ENCODE measurements at regions not wholly inside any gene's neighbourhood (a gene's known extent, or its start where the extent isn't known, plus 50 kb on each side); places are given as distances from the start of the nearest gene placed in this dataset.
"Not testable (repeated sequence)": the region's sequence is repeated elsewhere in the genome, so short reads cannot be mapped to it uniquely, and the experiment has no call there.

GRCh38 chr5:66425842-66426241, 170.4 kb upstream of the MAST4 start:
- no peak for DNase-seq

DNA sequence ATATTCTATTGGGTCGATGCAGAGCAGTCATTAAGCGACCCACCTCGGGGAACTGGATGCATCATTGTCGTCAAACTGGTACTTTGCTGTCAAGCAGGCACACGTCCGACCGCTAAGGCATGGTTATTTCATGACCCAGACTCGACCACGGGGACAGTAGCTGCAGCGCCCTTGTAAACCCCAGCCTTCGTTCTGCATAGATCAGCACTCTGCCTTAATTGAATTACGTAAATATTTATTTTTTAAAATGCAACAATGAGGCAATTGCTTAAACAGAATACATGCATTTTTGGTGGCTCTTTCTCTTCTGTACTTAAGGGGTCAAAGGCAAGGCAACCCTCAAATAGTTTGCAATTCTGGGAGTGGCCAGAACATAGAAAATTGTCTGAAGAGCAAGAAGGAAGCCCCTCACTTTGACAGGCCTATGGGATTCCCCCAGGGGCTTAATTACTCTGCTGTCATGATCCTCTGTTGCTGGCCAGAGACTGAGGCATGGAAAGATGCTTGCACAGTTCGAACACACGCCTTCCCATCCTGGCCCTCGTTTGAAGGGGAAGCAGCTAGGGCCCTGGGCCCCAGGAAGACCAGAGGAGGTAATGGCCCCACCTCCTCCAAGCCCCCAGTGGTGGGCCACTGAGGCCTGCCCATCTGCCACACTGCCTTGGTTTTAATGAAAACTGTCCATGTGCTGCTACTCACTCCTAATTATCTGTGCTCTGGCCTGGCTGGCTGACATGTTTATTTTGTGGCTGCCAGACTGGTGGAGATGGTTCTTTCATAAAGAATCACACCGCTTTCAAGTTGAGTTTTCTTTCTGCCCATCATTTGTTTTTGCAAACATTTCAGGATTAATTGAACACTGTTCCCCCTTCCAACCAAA, 169.7 kb upstream of the MAST4 start:
- no peak for DNase-seq

DNA sequence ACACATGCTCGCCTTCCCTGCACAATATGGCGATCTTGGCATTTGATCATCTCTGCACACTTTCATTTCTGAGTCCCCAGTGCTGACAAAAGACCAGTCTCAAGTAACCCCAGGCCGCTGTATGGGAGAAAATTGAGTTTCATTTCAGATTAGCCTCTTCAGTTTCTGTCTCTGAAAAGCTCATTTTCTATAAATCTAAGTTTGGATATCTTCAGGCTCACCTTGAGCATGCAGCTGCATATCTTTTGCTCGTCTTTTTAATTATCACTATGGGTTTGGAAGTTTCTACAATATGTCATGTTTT, 169.1 kb upstream of the MAST4 start:
- no peak for DNase-seq

DNA sequence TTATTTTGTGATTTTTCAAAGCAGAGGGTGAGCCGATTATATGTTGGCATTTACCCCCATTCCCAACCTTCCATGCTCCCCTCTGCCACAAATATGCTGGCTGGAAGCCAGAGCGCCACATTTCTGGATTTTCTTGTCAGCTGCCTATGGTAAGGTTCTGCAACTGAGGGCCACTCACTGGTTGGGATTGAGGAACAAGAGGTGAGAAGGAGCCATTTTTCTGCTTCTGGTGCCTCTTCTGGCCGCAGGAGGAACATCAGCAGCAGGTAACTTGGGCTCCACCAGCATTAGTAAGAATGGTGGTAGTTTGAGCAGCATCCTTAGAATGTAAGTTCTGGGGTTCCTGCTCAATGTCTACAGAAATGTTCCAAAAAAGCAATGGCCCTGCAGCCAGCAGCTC, 159.5 kb upstream of the MAST4 start:
- peak; percentile 3 for DNase-seq

- DNase-seq = no peak
Observed at GRCh38 chr5:66438087-66438486, 158.1 kb upstream of the MAST4 start.

DNA sequence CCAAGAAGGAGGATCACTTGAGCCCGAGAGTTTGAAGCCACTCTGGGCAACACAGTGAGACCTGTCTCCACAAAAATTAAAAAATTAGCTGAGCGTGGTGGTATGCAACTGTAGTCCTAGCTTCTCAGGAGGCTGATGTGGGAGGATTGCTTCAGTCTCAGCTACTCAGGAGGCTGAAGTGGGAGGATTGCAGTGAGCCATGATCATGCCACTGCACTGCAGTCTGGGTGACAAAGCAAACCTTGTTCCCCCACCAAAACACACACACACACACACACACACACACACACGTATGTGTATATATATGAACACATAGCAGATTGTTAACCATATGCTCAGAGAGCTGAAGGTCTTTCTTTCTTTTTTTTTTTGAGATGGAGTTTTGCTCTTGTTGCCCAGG, 157.5 kb upstream of the MAST4 start:
- no peak for DNase-seq

GRCh38 chr5:66440202-66440680, 156.0 kb upstream of the MAST4 start:
- peak; percentile 47 for DNase-seq

GRCh38 chr5:66441351-66441750, 154.8 kb upstream of the MAST4 start:
- no peak for DNase-seq

- no peak for DNase-seq
Observed at GRCh38 chr5:66442951-66443445, 153.2 kb upstream of the MAST4 start.

GRCh38 chr5:66443462-66444130, 152.6 kb upstream of the MAST4 start:
- DNase-seq = no peak

DNA sequence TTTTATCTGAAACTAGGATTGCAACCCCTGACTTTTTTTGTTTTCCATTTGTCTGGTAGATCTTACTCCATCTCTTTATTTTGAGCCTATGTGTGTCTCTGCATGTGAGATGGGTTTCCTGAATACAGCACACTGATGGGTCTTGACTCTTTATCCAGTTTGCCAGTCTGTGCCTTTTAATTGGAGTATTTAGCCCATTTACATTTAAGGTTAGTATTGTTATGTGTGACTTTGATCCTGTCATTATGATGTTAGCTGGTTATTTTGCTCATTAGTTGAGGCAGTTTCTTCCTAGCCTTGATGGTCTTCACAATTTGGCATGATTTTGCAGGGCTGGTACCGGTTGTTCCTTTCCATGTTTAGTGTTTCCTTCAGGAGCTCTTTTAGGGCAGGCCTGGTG, 148.1 kb upstream of the MAST4 start:
- DNase-seq = not testable (repeated sequence)

DNA sequence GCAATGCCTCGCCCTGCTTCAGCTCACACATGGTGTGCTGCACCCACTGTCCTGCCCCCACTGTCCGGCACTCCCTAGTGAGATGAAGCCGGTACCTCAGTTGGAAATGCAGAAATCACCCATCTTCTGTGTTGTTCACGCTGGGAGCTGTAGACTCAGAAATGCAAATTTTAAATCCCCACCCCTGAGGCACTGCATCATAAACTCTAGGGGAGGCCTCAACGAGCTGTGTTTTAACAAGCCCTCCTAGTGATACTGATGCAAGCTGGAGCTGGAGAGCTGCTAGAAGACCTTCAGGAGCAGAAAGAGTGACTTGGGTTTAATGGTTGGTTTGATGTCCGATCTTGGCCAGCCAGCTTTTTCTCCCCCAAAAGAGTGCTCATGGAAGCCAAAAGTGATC, 146.0 kb upstream of the MAST4 start:
- no peak for DNase-seq

DNA sequence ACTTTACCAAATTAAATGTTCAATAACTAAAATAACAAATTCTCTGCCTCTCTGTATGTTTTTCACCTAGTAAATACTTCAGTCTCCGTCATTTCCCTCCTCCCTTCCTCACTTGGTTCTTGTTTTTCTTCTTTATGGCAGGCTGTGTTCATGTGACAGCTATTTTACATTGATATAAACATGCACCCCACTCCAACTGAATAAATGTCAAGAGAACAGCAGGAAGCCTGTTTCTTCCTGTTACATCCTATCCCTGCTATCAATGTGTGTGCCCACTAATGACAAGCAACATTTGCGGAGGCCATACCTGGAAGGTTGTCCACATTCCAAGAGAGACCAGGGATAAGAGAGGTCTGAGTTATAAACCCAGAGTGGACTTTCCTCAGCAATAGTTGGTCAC, 145.2 kb upstream of the MAST4 start:
- no peak for DNase-seq

DNA sequence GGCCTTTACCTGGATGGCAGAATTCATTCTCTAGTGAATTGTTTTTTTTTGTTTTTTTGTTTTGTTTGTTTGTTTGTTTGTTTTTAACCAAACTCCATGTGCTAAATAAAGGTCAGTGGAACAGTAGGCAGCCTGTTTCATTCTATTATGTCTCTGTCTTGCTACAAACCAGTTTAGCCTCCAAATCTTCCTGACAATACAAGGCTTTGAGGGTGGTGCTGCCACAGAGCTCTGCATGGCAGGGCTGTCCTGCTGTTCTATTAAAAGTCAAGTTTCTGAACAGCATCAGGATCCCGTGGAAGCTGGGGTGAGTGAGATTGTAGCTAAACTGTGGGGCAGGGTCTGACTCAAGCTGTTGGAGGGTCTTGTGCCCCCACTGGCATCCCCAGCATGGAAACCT, 144.1 kb upstream of the MAST4 start:
- DNase-seq = no peak

DNA sequence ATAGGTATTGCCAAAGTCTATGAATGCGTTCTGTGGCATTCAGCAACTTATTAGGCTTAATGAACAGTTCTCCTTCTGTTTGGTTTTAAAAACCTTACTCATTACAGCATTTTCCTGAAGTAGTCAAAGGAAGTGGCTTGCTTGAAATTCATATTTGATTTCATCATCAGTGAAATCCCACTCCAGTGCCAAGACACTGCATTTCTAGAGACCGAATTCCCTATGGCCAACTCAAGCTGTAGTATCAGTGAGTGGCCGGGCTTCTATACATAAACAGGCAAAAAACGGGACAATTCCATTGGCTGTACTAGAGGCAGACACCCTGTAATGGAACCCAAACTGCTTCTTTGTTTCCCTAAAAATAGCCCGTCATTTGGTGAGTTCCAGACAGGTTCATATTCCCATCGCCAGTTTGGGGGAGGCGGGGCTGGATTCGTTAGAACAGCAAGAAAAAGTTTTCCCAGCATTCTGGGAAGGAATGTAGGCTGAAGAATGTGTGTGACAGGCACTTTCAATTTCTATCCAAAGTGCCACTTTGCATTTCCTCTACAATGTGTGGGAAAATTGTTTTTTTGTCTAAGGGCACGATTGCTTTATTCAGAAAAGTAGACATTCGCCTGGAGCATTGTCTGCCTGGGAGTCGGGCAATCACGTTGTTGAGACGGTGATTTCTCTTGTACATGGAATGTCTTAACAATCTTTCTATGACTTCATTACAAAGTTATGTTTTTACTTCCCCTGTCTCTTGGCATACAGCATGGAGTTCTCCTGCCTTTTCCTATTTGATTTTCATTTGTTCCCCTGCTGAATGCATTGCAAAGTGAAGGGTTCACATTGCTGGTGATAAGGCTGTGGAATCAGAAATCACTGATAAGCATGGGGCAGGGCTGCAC, 141.8 kb upstream of the MAST4 start:
- DNase-seq = no peak

GRCh38 chr5:66459728-66460127, 136.5 kb upstream of the MAST4 start:
- no peak for DNase-seq

DNA sequence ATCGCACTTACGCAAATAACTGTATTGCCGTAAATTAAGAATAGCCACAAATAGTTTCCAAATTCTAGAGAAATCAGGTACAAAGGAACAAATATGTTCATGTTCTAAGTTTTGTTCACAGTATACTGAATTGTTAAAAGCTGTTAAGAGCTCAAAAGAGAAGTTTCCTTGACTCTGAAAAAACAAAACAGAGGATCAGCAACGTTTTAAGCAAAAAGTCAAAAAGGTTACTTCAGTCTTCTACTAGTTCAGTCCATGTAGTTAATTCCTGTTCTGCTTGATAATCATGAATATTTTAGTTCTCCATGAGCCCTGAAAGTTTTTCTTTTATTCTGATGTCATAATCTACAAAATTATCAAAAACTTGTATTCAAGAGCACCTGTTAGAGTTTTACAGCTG, 128.6 kb upstream of the MAST4 start:
- no peak for DNase-seq

DNA sequence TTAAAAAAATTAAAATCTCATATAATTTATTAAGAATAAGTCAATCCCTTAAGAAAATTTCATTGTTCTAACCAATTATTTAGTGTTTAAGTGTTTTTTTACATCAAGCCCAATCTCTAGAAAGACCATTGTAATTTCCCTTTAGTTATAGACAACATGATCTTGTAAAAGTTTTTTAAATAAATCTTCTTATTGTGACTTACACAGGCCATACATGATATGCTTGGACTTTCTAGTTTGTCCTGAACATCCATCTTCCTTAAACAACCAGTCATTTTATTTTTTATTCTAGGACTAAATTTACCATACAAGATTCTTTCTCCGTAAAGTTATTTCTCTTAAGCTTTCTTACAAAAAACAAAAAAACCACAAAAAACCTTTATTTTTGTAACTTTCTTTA, 126.5 kb upstream of the MAST4 start:
- DNase-seq = no peak

GRCh38 chr5:66472010-66472409, 124.2 kb upstream of the MAST4 start:
- DNase-seq = no peak

- DNase-seq = no peak
Observed at GRCh38 chr5:66475731-66476130, 120.5 kb upstream of the MAST4 start.

GRCh38 chr5:66477596-66477995, 118.6 kb upstream of the MAST4 start:
- DNase-seq = no peak

DNA sequence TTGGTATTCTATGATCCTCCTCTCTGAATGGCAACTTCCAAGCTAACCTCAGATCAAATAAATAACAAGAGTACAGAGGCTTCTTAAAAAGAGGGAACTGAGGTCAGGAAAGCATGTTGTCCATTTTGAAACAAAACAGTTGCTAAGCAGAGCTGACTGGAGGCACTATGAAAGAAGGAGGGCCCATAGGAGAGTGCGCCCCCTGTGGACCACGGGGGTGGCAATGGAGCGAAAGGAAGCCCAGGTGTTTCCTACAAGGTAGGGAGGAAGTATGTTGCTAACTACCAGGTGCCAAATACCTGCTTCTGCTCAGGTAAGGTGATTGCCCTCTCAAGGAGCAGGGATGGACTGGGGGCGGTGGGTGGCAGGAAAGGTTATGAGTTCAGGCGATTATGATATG, 101.8 kb upstream of the MAST4 start:
- peak; percentile 19 for DNase-seq

DNA sequence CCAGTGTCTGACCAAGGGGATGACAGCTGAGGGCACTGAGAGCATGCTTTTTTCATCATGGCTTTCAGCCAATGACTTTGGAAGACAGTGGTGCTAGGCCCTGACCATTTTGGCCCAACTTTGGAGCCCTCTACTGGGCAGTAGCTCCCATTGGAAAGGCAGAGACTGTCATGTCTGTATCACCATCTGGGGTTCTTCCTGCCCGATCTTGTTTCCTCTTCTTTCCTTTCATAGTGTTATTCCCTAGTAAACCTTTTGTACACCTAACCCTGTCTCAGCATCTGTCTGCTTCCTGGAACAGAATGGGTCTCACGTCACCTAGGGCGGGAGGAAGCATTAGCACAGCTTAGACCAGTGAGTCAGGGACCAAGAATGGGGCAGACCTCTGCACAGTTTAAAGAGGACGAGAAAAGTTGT, 97.4 kb upstream of the MAST4 start:
- no peak for DNase-seq

All from stimulated activated CD4-positive, alpha-beta T cell treated with anti-CD3 and anti-CD28 coated beads, Interleukin-15, amount 100 ng/mL, for 24 hours (primary cell).